GM21619 (cell line): ENCODE measurements at regions not wholly inside any gene's neighbourhood (a gene's known extent, or its start where the extent isn't known, plus 50 kb on each side); places are given as distances from the start of the nearest gene placed in this dataset.

Source experiments
- ATAC-seq: cut with Tn5 transposase; IDR thresholded peaks from one replicate; pipeline ENCODE4 v1.9.1; 2021; ENCODE audit not compliant: unreplicated experiment

- no peak for ATAC-seq
Observed at GRCh38 chr1:187413405-187414169, 584.8 kb downstream of the PLA2G4A start.

GRCh38 chr1:187415065-187415464 is 586.3 kb downstream of the PLA2G4A start:
- ATAC-seq = no peak

GRCh38 chr1:187417520-187417919 is 588.8 kb downstream of the PLA2G4A start:
- ATAC-seq = no peak

- ATAC-seq = no peak
Observed at GRCh38 chr1:187433598-187433997, 604.8 kb downstream of the PLA2G4A start.

- ATAC-seq = no peak
Observed at GRCh38 chr1:187442603-187443002, 613.9 kb downstream of the PLA2G4A start.

GRCh38 chr1:187443939-187444338 is 615.2 kb downstream of the PLA2G4A start:
- no peak for ATAC-seq

- ATAC-seq = no peak
Observed at GRCh38 chr1:187445066-187445465, 616.3 kb downstream of the PLA2G4A start.

- ATAC-seq = no peak
Observed at GRCh38 chr1:187451238-187451637, 622.5 kb downstream of the PLA2G4A start.

GRCh38 chr1:187454010-187454409 is 625.3 kb downstream of the PLA2G4A start:
- ATAC-seq = no peak

- ATAC-seq = no peak
Observed at GRCh38 chr1:187456446-187456845, 627.7 kb downstream of the PLA2G4A start.

- no peak for ATAC-seq
Observed at GRCh38 chr1:187460093-187460492, 631.3 kb downstream of the PLA2G4A start.

- ATAC-seq = no peak
Observed at GRCh38 chr1:187464320-187464719, 635.6 kb downstream of the PLA2G4A start.

- ATAC-seq = no peak
Observed at GRCh38 chr1:187465441-187465840, 636.7 kb downstream of the PLA2G4A start.

- no peak for ATAC-seq
Observed at GRCh38 chr1:187469836-187470235, 641.1 kb downstream of the PLA2G4A start.

GRCh38 chr1:187471555-187471954 is 642.8 kb downstream of the PLA2G4A start:
- ATAC-seq = no peak

- no peak for ATAC-seq
Observed at GRCh38 chr1:187474336-187474735, 645.6 kb downstream of the PLA2G4A start.

- ATAC-seq = no peak
Observed at GRCh38 chr1:187476671-187477070, 647.9 kb downstream of the PLA2G4A start.

GRCh38 chr1:187477103-187477502 is 648.4 kb downstream of the PLA2G4A start:
- no peak for ATAC-seq

GRCh38 chr1:187477535-187477934 is 648.8 kb downstream of the PLA2G4A start:
- no peak for ATAC-seq

GRCh38 chr1:187481581-187482148 is 652.9 kb downstream of the PLA2G4A start:
- ATAC-seq = no peak

- no peak for ATAC-seq
Observed at GRCh38 chr1:187490266-187490665, 661.5 kb downstream of the PLA2G4A start.

- ATAC-seq = no peak
Observed at GRCh38 chr1:187491082-187491720, 662.5 kb downstream of the PLA2G4A start.
